NCI-H460 (cell line): ENCODE measurements at regions not wholly inside any gene's neighbourhood (a gene's known extent, or its start where the extent isn't known, plus 50 kb on each side); places are given as distances from the start of the nearest gene placed in this dataset.

ENCODE experiments used
- DNase-seq: peaks from one replicate; pipeline ENCODE4 v3.0.0-alpha.2; 2016; ENCODE audit warnings: low read depth; ENCODE audit errors: extremely low read depth

GRCh38 chr5:159525117-159525516 lies 194.8 kb upstream of the IL12B start:
- no peak for DNase-seq

- DNase-seq = no peak
These were observed 197.4 kb upstream of the IL12B start for GRCh38 chr5:159527546-159528254.

- no peak for DNase-seq
These were observed 201.3 kb upstream of the IL12B start for GRCh38 chr5:159531554-159532105.

- DNase-seq = no peak
These were observed 202.9 kb upstream of the IL12B start for GRCh38 chr5:159533197-159533596.

- no peak for DNase-seq
These were observed 205.9 kb upstream of the IL12B start for GRCh38 chr5:159536166-159536565.

GRCh38 chr5:159536646-159537045 lies 206.4 kb upstream of the IL12B start:
- DNase-seq = no peak

GRCh38 chr5:159539678-159540077 lies 209.4 kb upstream of the IL12B start:
- DNase-seq = no peak

GRCh38 chr5:159543326-159543725 lies 213.0 kb upstream of the IL12B start:
- DNase-seq = no peak

- no peak for DNase-seq
These were observed 214.9 kb upstream of the IL12B start for GRCh38 chr5:159545156-159545555.

- no peak for DNase-seq
These were observed 217.3 kb upstream of the IL12B start for GRCh38 chr5:159547466-159548195.

- DNase-seq = no peak
These were observed 218.2 kb upstream of the IL12B start for GRCh38 chr5:159548517-159548916.

GRCh38 chr5:159549046-159549445 lies 218.8 kb upstream of the IL12B start:
- DNase-seq = no peak

GRCh38 chr5:159550951-159551350 lies 220.7 kb upstream of the IL12B start:
- no peak for DNase-seq

- DNase-seq = no peak
These were observed 222.5 kb upstream of the IL12B start for GRCh38 chr5:159552751-159553150.

- no peak for DNase-seq
These were observed 223.5 kb upstream of the IL12B start for GRCh38 chr5:159553792-159554191.

GRCh38 chr5:159555084-159555483 lies 224.8 kb upstream of the IL12B start:
- no peak for DNase-seq

- DNase-seq = no peak
These were observed 229.1 kb upstream of the IL12B start for GRCh38 chr5:159559337-159559736.

GRCh38 chr5:159560088-159560487 lies 229.8 kb upstream of the IL12B start:
- no peak for DNase-seq

GRCh38 chr5:159564031-159564430 lies 233.7 kb upstream of the IL12B start:
- DNase-seq = no peak

- DNase-seq = no peak
These were observed 236.5 kb upstream of the IL12B start for GRCh38 chr5:159566832-159567231.

- no peak for DNase-seq
These were observed 237.2 kb upstream of the IL12B start for GRCh38 chr5:159567461-159567860.
